NCI-H446 treated with DMSO at 0.1 percent for 48 hours (cell line): ENCODE measurements at regions not wholly inside any gene's neighbourhood (a gene's known extent, or its start where the extent isn't known, plus 50 kb on each side); places are given as distances from the start of the nearest gene placed in this dataset.

Source experiments
- DNase-seq: peaks from one replicate; lab custom pipeline; 2025; lab: John Stamatoyannopoulos, UW

GRCh38 chr12:64931321-64931720 lies 106.9 kb downstream of the TBC1D30 start:
- no peak for DNase-seq

DNA sequence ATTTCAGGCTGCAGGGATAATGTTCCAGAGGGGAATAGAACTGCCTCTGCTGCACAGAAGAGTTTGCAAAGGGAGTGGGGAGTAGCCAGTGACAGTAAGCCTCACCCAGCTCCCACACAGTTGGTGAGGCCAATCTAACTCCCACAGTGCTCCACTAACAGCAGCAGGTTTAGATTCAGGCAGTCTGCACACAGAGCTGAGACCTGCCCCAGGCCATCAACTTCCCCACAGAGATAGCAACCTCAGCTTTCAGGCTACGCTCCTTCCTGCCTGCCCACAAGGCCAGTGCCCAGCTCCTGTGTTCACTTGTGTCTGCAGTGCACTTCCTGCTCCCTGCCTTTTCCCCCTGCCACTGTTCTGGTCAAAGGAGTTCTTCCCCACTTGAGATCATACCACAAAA lies 107.5 kb downstream of the TBC1D30 start:
- DNase-seq: no peak

DNA sequence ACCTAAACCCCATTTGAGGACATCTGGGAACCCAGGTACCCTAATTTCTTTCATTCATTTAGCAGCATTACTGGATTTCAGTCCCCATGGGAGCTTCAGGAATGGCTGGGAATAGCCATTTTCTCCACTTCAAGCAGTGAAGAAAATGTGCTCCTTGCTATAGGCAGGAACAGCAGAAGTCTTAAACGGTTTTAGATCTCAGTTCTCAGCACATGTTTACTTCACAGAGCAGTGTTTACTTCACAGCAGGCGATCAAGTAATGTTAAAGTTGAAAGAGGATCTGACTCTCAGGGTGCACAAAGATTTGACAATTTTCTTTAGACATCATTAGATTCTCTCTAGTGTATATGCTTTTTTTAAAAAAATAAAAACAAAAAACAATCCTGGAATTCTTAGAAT lies 109.3 kb downstream of the TBC1D30 start:
- DNase-seq: no peak

DNA sequence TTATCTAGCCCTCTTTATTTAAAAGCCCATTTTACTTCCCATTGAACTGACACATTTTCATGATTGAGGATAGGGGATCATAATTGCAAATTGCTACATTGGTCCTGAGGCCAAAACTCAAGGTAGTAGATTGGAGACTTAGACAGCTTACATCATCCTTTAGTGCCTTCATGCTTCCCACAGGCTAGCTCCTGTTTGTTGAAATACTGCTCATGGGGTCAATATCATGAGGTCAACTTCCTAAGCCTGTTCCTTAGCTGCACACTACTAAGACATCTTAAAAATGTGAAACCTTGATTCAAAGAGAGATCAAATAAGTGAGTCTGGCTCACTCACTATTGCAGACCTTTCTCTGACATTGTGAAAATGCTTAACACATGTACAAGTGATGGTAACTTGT lies 113.0 kb downstream of the TBC1D30 start:
- no peak for DNase-seq

GRCh38 chr12:64938179-64938578 lies 113.7 kb downstream of the TBC1D30 start:
- no peak for DNase-seq

GRCh38 chr12:64943686-64944085 lies 119.2 kb downstream of the TBC1D30 start:
- no peak for DNase-seq

GRCh38 chr12:64944966-64945365 lies 120.5 kb downstream of the TBC1D30 start:
- DNase-seq: no peak

GRCh38 chr12:64946132-64946829 lies 121.8 kb downstream of the TBC1D30 start:
- peak; percentile 23 for DNase-seq

DNA sequence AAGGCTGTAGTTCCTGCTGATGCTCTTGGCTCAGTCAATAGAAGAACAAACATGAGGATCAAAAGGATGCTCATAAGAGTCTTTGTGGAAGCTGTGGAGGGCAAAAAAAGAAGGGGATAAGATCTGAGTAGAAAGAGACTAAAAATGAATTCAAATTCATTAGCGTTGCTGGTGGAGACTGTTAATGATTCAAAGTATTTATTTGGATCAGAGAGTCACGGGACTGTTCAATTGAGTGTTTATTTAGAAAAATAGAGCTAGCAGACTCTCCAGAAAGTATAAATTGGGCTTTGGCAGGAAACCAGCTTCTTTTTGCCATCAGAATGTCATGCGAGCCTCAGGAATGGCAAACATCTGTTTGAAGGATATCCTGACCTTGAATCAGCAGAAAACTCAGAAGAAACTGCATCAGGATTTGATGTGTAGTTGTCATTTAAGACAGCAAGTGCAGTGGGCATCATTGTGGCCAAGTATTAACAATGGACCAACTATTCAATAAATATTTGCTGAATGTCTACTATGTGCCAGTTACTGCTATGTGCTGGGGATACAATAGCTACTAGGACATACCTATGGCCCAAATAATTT lies 126.4 kb downstream of the TBC1D30 start:
- no peak for DNase-seq

- no peak for DNase-seq
Measured at GRCh38 chr12:64951944-64952343, 127.5 kb downstream of the TBC1D30 start.

- no peak for DNase-seq
Measured at GRCh38 chr12:64955746-64956145, 131.3 kb downstream of the TBC1D30 start.

DNA sequence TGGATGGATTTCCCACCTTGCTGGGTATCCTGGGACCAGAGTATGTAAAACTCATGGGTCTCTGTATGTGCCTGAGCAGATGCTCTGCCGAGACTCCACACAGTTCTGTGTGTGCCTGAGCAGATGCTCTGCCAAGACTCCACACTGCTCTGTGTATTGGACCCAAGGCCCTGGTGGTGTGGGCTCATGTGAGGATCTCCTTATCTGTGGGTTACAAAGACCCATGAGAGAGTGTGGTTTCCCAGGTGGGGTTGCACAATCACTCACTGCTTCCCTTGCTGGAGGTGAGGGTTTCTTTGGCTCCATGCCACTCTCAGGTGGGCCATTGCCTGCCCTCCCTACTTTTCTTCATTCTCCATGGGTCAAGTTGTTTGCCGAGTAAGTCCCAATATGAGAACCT lies 141.5 kb downstream of the TBC1D30 start:
- no peak for DNase-seq

GRCh38 chr12:64968989-64969819 lies 144.8 kb downstream of the TBC1D30 start:
- no peak for DNase-seq

GRCh38 chr12:64976131-64976530 lies 145.0 kb downstream of the WIF1 start:
- no peak for DNase-seq

GRCh38 chr12:64983771-64984278 lies 137.3 kb downstream of the WIF1 start:
- DNase-seq: no peak

DNA sequence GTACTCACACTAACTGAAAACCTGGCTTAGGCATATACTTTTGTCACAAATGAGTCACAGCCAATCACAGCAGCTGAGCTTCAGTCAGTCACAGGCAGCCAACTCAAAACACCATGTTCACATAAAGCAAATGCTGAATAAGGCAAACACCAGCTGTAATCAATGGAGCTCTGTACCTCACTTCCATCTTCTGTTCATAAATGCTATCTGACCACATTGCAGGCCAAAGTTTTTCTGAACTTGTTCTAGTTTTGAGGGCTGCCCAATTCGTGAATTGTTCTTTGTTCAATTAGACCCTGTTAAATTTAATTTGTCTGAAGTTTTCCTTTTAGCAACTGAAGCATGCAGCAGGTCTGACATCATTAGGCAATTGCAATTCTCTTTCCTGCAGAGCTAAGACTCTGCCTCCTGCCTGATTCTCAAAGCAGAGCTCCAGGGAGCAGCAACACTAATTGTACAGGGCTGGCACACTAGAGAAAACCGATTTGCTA lies 129.9 kb downstream of the WIF1 start:
- no peak for DNase-seq

DNA sequence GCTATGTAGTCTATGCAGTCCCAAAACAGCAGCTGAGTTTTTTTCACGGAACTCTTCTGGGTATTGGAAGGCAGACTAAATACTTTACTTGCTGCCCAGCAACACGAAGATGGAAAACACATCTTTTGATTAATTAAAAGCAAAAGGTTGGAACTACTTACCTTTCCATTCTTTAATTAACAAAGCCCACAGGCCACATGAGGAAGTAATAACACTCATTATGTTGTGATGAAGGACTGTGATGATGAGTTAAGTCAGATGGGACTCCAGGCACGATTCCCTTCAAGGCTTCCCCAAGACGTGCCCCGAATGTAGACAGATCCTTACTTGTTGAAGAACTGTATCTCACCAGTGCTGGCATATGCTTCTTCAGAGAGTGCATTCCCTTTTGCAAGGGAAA lies 129.0 kb downstream of the WIF1 start:
- DNase-seq: no peak

DNA sequence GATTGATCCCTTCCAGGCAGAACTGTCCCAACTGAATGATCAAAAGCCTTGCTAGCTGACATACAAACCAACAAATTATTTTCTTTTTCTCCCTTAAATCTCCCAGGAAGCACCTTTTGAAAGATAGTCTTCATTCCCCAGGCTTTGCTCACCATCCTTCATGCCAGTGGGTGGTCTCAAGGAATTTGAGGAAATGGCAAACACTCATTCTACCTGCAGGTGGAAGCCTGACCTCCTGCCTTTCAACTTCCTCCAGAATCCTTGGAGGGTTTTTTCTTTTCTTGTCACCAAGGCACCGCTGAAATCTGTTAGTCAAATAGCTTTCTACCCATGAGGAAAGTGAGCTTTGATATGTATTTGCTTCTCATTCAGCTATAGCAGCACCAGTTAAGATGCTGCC lies 128.5 kb downstream of the WIF1 start:
- DNase-seq: no peak

- DNase-seq: no peak
Measured at GRCh38 chr12:64993461-64993860, 127.6 kb downstream of the WIF1 start.

DNA sequence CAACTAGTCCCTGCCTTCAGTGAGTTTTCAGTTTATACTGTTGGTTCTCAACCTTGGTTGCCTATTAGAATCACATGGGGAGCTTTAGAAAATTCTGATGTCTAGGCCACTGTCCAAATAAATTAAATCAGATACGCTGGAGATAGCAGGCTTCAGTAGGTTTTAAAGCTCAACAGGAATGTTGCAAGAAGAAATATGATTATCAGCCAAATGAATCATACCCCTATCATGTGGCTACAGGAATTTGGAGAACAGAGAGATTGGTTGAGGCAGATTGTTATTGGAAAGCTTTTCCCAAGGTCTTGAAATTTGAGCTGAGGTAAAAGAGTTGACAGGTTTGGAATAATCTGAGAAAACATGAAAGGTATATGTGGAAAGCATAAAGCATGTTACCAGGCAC lies 125.3 kb downstream of the WIF1 start:
- no peak for DNase-seq

GRCh38 chr12:64997858-64998257 lies 123.2 kb downstream of the WIF1 start:
- DNase-seq: no peak

DNA sequence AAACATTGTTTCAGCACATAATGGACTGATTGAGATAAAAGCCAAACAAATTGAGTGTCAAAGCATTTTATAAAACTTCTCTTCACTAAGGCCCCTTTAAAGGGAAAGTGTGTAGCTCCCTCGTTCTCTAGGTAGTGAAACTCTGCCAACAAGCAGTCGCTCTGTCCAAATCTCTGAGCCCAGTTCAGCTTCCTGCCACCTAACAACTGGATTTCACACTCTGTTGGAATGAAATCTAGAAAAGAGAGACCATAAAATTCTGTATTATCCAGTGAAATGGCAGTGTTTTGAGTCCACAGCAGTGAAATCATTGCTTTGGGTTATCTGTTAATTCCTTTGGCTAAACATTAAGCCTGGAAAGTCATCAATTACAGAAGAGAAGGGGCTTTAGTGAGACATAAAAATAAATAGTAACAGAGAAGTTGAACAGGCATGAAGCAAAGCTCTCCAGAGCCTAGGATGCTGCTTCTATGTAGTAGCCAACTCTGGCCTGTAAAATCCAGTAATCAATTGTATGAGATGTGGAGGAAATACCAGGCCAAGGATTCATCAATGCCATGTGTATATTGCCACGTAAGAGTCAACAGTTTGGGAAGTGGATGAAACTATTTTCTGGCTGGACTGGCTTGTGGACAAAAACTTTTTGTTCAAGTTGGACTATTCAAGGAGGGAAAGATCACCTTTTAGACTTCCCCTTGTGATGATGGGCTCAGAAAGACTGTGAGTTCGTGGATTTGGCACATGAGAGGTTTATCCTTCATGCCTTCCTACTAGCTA lies 122.5 kb downstream of the WIF1 start:
- DNase-seq: no peak
